ENCODE measurements at regions not wholly inside any gene's neighbourhood (a gene's known extent, or its start where the extent isn't known, plus 50 kb on each side); places are given as distances from the start of the nearest gene placed in this dataset.

GRCh38 chr11:127055236-127055635 is 54.7 kb upstream of the KIRREL3 start:
- TF ChIP-seq, protein P1, sequence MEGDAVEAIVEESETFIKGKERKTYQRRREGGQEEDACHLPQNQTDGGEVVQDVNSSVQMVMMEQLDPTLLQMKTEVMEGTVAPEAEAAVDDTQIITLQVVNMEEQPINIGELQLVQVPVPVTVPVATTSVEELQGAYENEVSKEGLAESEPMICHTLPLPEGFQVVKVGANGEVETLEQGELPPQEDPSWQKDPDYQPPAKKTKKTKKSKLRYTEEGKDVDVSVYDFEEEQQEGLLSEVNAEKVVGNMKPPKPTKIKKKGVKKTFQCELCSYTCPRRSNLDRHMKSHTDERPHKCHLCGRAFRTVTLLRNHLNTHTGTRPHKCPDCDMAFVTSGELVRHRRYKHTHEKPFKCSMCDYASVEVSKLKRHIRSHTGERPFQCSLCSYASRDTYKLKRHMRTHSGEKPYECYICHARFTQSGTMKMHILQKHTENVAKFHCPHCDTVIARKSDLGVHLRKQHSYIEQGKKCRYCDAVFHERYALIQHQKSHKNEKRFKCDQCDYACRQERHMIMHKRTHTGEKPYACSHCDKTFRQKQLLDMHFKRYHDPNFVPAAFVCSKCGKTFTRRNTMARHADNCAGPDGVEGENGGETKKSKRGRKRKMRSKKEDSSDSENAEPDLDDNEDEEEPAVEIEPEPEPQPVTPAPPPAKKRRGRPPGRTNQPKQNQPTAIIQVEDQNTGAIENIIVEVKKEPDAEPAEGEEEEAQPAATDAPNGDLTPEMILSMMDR (IDR thresholded peaks at IDR 0.05; ENCODE audit: insufficient read depth, missing control alignments) = no peak
- FAIRE-seq (no peak), DNase-seq (ENCODE audit: insufficient read length, low spot score) (no peak)

GRCh38 chr11:127054153-127054552 is 53.6 kb upstream of the KIRREL3 start:
- TF ChIP-seq, protein P1 (IDR thresholded peaks at IDR 0.05; ENCODE audit: insufficient read depth, missing control alignments) = no peak

DNA sequence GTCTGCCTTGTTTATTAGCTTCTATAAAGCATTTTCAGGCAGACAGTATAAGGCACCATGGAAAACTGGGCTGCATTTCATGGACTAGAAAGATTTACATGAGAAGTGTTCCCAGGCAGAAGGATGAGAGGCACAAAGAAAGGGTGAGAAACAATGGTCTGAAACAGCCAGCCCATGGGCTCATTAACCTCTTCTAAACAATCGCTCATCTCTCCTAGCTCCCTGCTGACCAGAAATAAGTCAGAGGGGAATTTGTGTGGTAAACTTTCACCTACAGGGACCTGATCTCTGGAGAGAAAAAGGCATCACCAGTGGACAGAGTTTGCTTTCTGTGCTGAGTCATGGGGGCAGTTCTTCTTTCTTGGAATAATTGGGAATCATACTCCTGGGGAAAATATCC is 51.8 kb upstream of the KIRREL3 start:
- FAIRE-seq = no peak
- no peak for DNase-seq (ENCODE audit: insufficient read length, low spot score)
- TF ChIP-seq, protein P1 (IDR thresholded peaks at IDR 0.05; ENCODE audit: insufficient read depth, missing control alignments) = no peak

More at GRCh38 chr11:127054153-127054552, 53.6 kb upstream of the KIRREL3 start:
- FAIRE-seq (no peak), DNase-seq (ENCODE audit: insufficient read length, low spot score) (no peak)
